HEK293 (cell line): ENCODE measurements at regions not wholly inside any gene's neighbourhood (a gene's known extent, or its start where the extent isn't known, plus 50 kb on each side); places are given as distances from the start of the nearest gene placed in this dataset.

Source experiments
- CTCF ChIA-PET: fragments of 350-600 bp; formaldehyde crosslinking; extraction: SDS; loops from one replicate; lab custom pipeline; 2021; ENCODE audit warnings: antibody characterized with exemption; lab: Yijun Ruan, JAX
- POLR2A ChIA-PET: fragments of 300-600 bp; formaldehyde crosslinking; extraction: SDS; loops from one replicate; lab custom pipeline; 2020; ENCODE audit warnings: antibody characterized with exemption, inconsistent platforms; lab: Yijun Ruan, JAX
- H3K27ac ChIP-seq: fragments of 200-500 bp; sonication (Bioruptor generic); 2 replicates; pipeline ENCODE4 v1.5.1; 2014; ENCODE audit warnings: low read depth, low read length, control low read depth, inconsistent platforms; ENCODE audit errors: extremely low read depth
- H3K36me3 ChIP-seq, 2 experiments: fragments of 200-500 bp in 1 of 2; sonication (Bioruptor generic) in 1 of 2; 1 replicate in 1 of 2; 2 replicates in 1 of 2; pipeline ENCODE4 v1.5.1; 2014 to 2017; ENCODE audit warnings: inconsistent platforms in 2 of 2, low read length in 2 of 2; ENCODE audit not compliant: control insufficient read depth in 2 of 2, insufficient read depth in 1 of 2
- H3K4me1 ChIP-seq: fragments of 200-500 bp; sonication (Bioruptor generic); 2 replicates; pipeline ENCODE4 v1.5.1; 2014; ENCODE audit warnings: mild to moderate bottlenecking, low read length, inconsistent platforms; ENCODE audit not compliant: control insufficient read depth, insufficient read depth
- H3K4me3 ChIP-seq: 2 replicates; pipeline ENCODE4 v1.5.1; 2011; ENCODE audit warnings: low read depth, mild to moderate bottlenecking, control low read depth, low read length, moderate library complexity
- H3K9me3 ChIP-seq: fragments of 200-500 bp; sonication (Bioruptor generic); 2 replicates; pipeline ENCODE4 v1.5.1; 2014; ENCODE audit warnings: low read depth, low read length, inconsistent platforms; ENCODE audit not compliant: control insufficient read depth, insufficient read depth
- AEBP2 ChIP-seq: fragments of 450-650 bp; formaldehyde crosslinking; IDR thresholded peaks from 2 replicates; pipeline ENCODE4 v1.5.1; 2016; ENCODE audit warnings: missing biosample characterization, missing genetic modification characterization, borderline replicate concordance
- KLF9 ChIP-seq: fragments of 450-650 bp; formaldehyde crosslinking; IDR thresholded peaks from 2 replicates; pipeline ENCODE4 v1.5.1; 2016; ENCODE audit warnings: missing biosample characterization, missing genetic modification characterization, low read depth
- OSR2 ChIP-seq: fragments of 450-650 bp; formaldehyde crosslinking; IDR thresholded peaks from 2 replicates; pipeline ENCODE4 v1.5.1; 2016; ENCODE audit warnings: missing biosample characterization, missing genetic modification characterization
- PRDM6 ChIP-seq: fragments of 450-650 bp; formaldehyde crosslinking; IDR thresholded peaks from 2 replicates; pipeline ENCODE4 v1.5.1; 2017; ENCODE audit warnings: missing biosample characterization, missing genetic modification characterization
- SETDB1 ChIP-seq: IDR thresholded peaks from one replicate; pipeline ENCODE4 v1.6.1; 2017; ENCODE audit warnings: mild to moderate bottlenecking, low read length, moderate library complexity, mixed read lengths; ENCODE audit not compliant: insufficient read length
- SP7 ChIP-seq: fragments of 450-650 bp; formaldehyde crosslinking; IDR thresholded peaks from 2 replicates; pipeline ENCODE4 v1.5.1; 2016; ENCODE audit warnings: missing biosample characterization, missing genetic modification characterization
- TRIM28 ChIP-seq: IDR thresholded peaks from 2 replicates; pipeline ENCODE4 v1.6.1; 2011; ENCODE audit warnings: low read length, control low read depth, borderline replicate concordance
- ZBTB11 ChIP-seq: fragments of 450-650 bp; formaldehyde crosslinking; conservative IDR thresholded peaks from 2 replicates; pipeline ENCODE4 v1.5.1; 2016; ENCODE audit warnings: low read depth, missing biosample characterization, missing genetic modification characterization
- ZBTB44 ChIP-seq: fragments of 450-650 bp; IDR thresholded peaks from 2 replicates; pipeline ENCODE4 v1.5.1; 2018; ENCODE audit warnings: missing biosample characterization, mild to moderate bottlenecking, missing genetic modification characterization
- ZFP41 ChIP-seq: fragments of 450-650 bp; formaldehyde crosslinking; IDR thresholded peaks from 2 replicates; pipeline ENCODE4 v1.5.1; 2016; ENCODE audit warnings: missing biosample characterization, missing genetic modification characterization, borderline replicate concordance
- ZNF121 ChIP-seq: fragments of 450-650 bp; formaldehyde crosslinking; IDR thresholded peaks from 2 replicates; pipeline ENCODE4 v1.5.1; 2016; ENCODE audit warnings: missing biosample characterization, missing genetic modification characterization
- ZNF138 ChIP-seq: fragments of 450-650 bp; formaldehyde crosslinking; IDR thresholded peaks from 2 replicates; pipeline ENCODE4 v1.5.1; 2016; ENCODE audit warnings: missing biosample characterization, missing genetic modification characterization, borderline replicate concordance
- ZNF202 ChIP-seq: fragments of 450-650 bp; formaldehyde crosslinking; IDR thresholded peaks from 2 replicates; pipeline ENCODE4 v1.5.1; 2016; ENCODE audit warnings: missing biosample characterization, missing genetic modification characterization, borderline replicate concordance
- ZNF555 ChIP-seq: fragments of 450-650 bp; formaldehyde crosslinking; conservative IDR thresholded peaks from 2 replicates; pipeline ENCODE4 v1.5.1; 2017; ENCODE audit warnings: missing biosample characterization, mild to moderate bottlenecking, missing genetic modification characterization, inconsistent platforms
- ZNF561 ChIP-seq: fragments of 450-650 bp; IDR thresholded peaks from 2 replicates; pipeline ENCODE4 v1.5.1; 2018; ENCODE audit warnings: missing biosample characterization, missing genetic modification characterization, borderline replicate concordance
- ZNF621 ChIP-seq: fragments of 450-650 bp; formaldehyde crosslinking; IDR thresholded peaks from 2 replicates; pipeline ENCODE4 v1.5.1; 2017; ENCODE audit warnings: missing biosample characterization, missing genetic modification characterization
- ZNF626 ChIP-seq: fragments of 450-650 bp; sonication (Bioruptor Pico); formaldehyde crosslinking; IDR thresholded peaks from 2 replicates; pipeline ENCODE4 v1.5.1; 2018; ENCODE audit warnings: missing biosample characterization, missing genetic modification characterization, inconsistent platforms
- ZNF658 ChIP-seq: fragments of 450-650 bp; formaldehyde crosslinking; IDR thresholded peaks from 2 replicates; pipeline ENCODE4; 2016; ENCODE audit warnings: missing biosample characterization, missing genetic modification characterization
- ZXDB ChIP-seq: fragments of 450-650 bp; formaldehyde crosslinking; IDR thresholded peaks from 2 replicates; pipeline ENCODE4 v1.5.1; 2016; ENCODE audit warnings: missing biosample characterization, missing genetic modification characterization

GRCh38 chr18:53610957-53611356 is 613.5 kb downstream of the MBD2 start (continued):
- TF ChIP-seq ZBTB11 (tag by site-specific recombination) (no peak), AEBP2 (no peak), PRDM6 (no peak), ZFP41 (tag by site-specific recombination) (no peak), ZNF561 (no peak), ZNF555 (tag by site-specific recombination) (no peak), ZNF626 (tag by site-specific recombination) (no peak), SP7 (tag by site-specific recombination) (no peak), OSR2 (tag by site-specific recombination) (no peak)

- CTCF ChIA-PET = interaction anchor here (0.6 kb wide), 1 partner anchor 480 kb away, joined by 3 read pairs; no protein-coding TSS in a partner anchor
- H3K4me1 ChIP-seq = no peaks in the 10 kb centered on the region
- no peak overlapping the region for H3K4me3 ChIP-seq
- H3K27ac ChIP-seq = no peak overlapping the region
- POLR2A ChIA-PET = no interaction called here
- H3K36me3 ChIP-seq = no peaks in the 10 kb centered on the region
- H3K9me3 ChIP-seq = no peaks in the 10 kb centered on the region
- TF ChIP-seq ZNF555 (tag by site-specific recombination) (no peak), ZNF138 (tag by site-specific recombination) (no peak), KLF9 (tag by site-specific recombination) (no peak), ZNF202 (tag by site-specific recombination) (no peak), ZBTB11 (tag by site-specific recombination) (no peak), ZNF658 (no peak), PRDM6 (no peak), ZNF121 (no peak), ZBTB44 (tag by site-specific recombination) (no peak), SETDB1 (no peak), ZNF621 (no peak), ZXDB (tag by site-specific recombination) (no peak), TRIM28 (no peak)
These were observed 617.7 kb downstream of the MBD2 start for GRCh38 chr18:53606792-53607191.
